Ascending aorta (tissue), 2 donors: ENCODE measurements at regions not wholly inside any gene's neighbourhood (a gene's known extent, or its start where the extent isn't known, plus 50 kb on each side); places are given as distances from the start of the nearest gene placed in this dataset.

Source experiments
- DNase-seq, 2 donors: peaks; one replicate each; pipeline ENCODE4 v3.0.0-alpha.2; 2019; ENCODE audit warnings: low spot score in 2 of 2
- H3K27ac ChIP-seq, 2 donors: fragments of 200-600 bp; sonication (generic); one replicate each; pipeline ENCODE4 v1.5.1; 2016 to 2017; ENCODE audit warnings: mild to moderate bottlenecking in 1 of 2
- H3K27me3 ChIP-seq: fragments of 200-600 bp; sonication (generic); one replicate; pipeline ENCODE4 v1.5.1; 2017
- H3K36me3 ChIP-seq, 2 donors: fragments of 200-600 bp; sonication (generic); one replicate each; pipeline ENCODE4 v1.5.1; 2016
- H3K4me1 ChIP-seq, 2 donors: fragments of 200-600 bp; sonication (generic); one replicate each; pipeline ENCODE4 v1.5.1; 2016 to 2017; ENCODE audit warnings: mild to moderate bottlenecking in 1 of 2
- H3K4me3 ChIP-seq, 2 donors: fragments of 200-600 bp; sonication (generic); one replicate each; pipeline ENCODE4 v1.5.1; 2016 to 2017; ENCODE audit warnings: mild to moderate bottlenecking in 1 of 2
- H3K9me3 ChIP-seq, 2 donors: fragments of 200-600 bp; sonication (generic); one replicate each; pipeline ENCODE4 v1.5.1; 2016
- intact Hi-C: fragments of 100-400 bp; cut with DNase I; formaldehyde crosslinking; loops from one replicate; pipeline ENCODE4 v1.15.1; 2023
- TF ChIP-seq, protein P1 (sequence below), 3 experiments: fragments of 200-600 bp in 2 of 3; fragments of 450-650 bp in 1 of 3; sonication (generic) in 2 of 3; IDR thresholded peaks; one replicate each; pipeline ENCODE4 v1.5.1; 2016 to 2019; ENCODE audit warnings: antibody characterized with exemption in 3 of 3, mild to moderate bottlenecking in 1 of 3, moderate library complexity in 1 of 3

GRCh38 chr15:67944010-67944641 lies 104.3 kb upstream of the RNU6-1 start:
- intact Hi-C loops = loop anchor here (1.0 kb wide), 1 partner anchor 29 kb away; no protein-coding TSS in a partner anchor
- Histone ChIP-seq H3K27me3 (no peaks in the 10 kb centered on the region), H3K9me3 (no peaks in the 10 kb centered on the region), H3K36me3 (no peaks in the 10 kb centered on the region), H3K4me3 (no peak overlapping the region), H3K27ac (peak overlapping the region; percentile 77 to 83), H3K4me1 (peaks cover 3 to 34% of the 10 kb centered on the region in 2 donors)
- TF ChIP-seq, protein P1, sequence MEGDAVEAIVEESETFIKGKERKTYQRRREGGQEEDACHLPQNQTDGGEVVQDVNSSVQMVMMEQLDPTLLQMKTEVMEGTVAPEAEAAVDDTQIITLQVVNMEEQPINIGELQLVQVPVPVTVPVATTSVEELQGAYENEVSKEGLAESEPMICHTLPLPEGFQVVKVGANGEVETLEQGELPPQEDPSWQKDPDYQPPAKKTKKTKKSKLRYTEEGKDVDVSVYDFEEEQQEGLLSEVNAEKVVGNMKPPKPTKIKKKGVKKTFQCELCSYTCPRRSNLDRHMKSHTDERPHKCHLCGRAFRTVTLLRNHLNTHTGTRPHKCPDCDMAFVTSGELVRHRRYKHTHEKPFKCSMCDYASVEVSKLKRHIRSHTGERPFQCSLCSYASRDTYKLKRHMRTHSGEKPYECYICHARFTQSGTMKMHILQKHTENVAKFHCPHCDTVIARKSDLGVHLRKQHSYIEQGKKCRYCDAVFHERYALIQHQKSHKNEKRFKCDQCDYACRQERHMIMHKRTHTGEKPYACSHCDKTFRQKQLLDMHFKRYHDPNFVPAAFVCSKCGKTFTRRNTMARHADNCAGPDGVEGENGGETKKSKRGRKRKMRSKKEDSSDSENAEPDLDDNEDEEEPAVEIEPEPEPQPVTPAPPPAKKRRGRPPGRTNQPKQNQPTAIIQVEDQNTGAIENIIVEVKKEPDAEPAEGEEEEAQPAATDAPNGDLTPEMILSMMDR (IDR thresholded peaks at IDR 0.05) = no peak
- DNase-seq = peak; percentile 46 to 92

- peak overlapping the region; percentile 77 to 83 for H3K27ac ChIP-seq
- DNase-seq = no peak
- H3K36me3 ChIP-seq = no peaks in the 10 kb centered on the region
- H3K9me3 ChIP-seq = no peaks in the 10 kb centered on the region
- TF ChIP-seq, protein P1 (IDR thresholded peaks at IDR 0.05) = no peak
- no peak overlapping the region for H3K4me3 ChIP-seq
- H3K4me1 ChIP-seq = peaks cover 3 to 34% of the 10 kb centered on the region in 2 donors
- intact Hi-C loops = loop anchor here (5.0 kb wide), 1 partner anchor 103 kb away; the partner anchor contains the start of gene RNU6-1
- no peaks in the 10 kb centered on the region for H3K27me3 ChIP-seq
Measured at GRCh38 chr15:67945131-67945530, 105.3 kb upstream of the RNU6-1 start.

GRCh38 chr15:67945951-67946700 lies 106.3 kb upstream of the RNU6-1 start:
- Histone ChIP-seq H3K4me3 (no peak overlapping the region), H3K27me3 (no peaks in the 10 kb centered on the region), H3K36me3 (no peaks in the 10 kb centered on the region), H3K27ac (peak overlapping the region; percentile 11 to 83), H3K9me3 (no peaks in the 10 kb centered on the region), H3K4me1 (peaks cover 3 to 34% of the 10 kb centered on the region in 2 donors)
- intact Hi-C loops = loop anchor here (5.0 kb wide), 1 partner anchor 104 kb away; the partner anchor contains the start of gene RNU6-1
- TF ChIP-seq, protein P1 (IDR thresholded peaks at IDR 0.05) = no peak
- DNase-seq = no peak

- Histone ChIP-seq H3K4me1 (peaks cover 3 to 34% of the 10 kb centered on the region in 2 donors), H3K27ac (peak overlapping the region; percentile 11 to 55)
- no peak for DNase-seq
Measured at GRCh38 chr15:67946701-67947100, 106.9 kb upstream of the RNU6-1 start.

GRCh38 chr15:67947254-67948039 lies 106.7 kb upstream of the PIAS1 start:
- intact Hi-C loops = loop anchor here (5.0 kb wide), 1 partner anchor 105 kb away; the partner anchor contains the start of gene RNU6-1
- H3K27ac ChIP-seq = no peak overlapping the region
- H3K4me3 ChIP-seq = no peak overlapping the region
- DNase-seq = no peak
- H3K4me1 ChIP-seq = peaks cover 3 to 34% of the 10 kb centered on the region in 2 donors
- no peaks in the 10 kb centered on the region for H3K27me3 ChIP-seq
- TF ChIP-seq, protein P1 (IDR thresholded peaks at IDR 0.05) = no peak
- H3K9me3 ChIP-seq = no peaks in the 10 kb centered on the region
- H3K36me3 ChIP-seq = no peaks in the 10 kb centered on the region

More at GRCh38 chr15:67946701-67947100, 106.9 kb upstream of the RNU6-1 start:
- H3K27me3 ChIP-seq = no peaks in the 10 kb centered on the region
- intact Hi-C loops = loop anchor here (5.0 kb wide), 1 partner anchor 104 kb away; the partner anchor contains the start of gene RNU6-1
- H3K4me3 ChIP-seq = no peak overlapping the region
- H3K9me3 ChIP-seq = no peaks in the 10 kb centered on the region
- no peaks in the 10 kb centered on the region for H3K36me3 ChIP-seq
- TF ChIP-seq, protein P1 (IDR thresholded peaks at IDR 0.05) = no peak
